Chondrocyte (in vitro differentiated cells): ENCODE measurements at regions not wholly inside any gene's neighbourhood (a gene's known extent, or its start where the extent isn't known, plus 50 kb on each side); places are given as distances from the start of the nearest gene placed in this dataset.

Experiments used
- DNase-seq: peaks from one replicate; pipeline ENCODE4 v3.0.0; 2021; ENCODE audit warnings: mixed read lengths, low spot score
- H3K27ac Mint-ChIP-seq: one replicate; pipeline ENCODE4 v1.8.0; 2021; ENCODE audit warnings: mild to moderate bottlenecking, moderate library complexity, mixed read lengths; ENCODE audit not compliant: unreplicated experiment
- H3K27me3 Mint-ChIP-seq: 2 replicates; pipeline ENCODE4 v1.8.0; 2021; ENCODE audit warnings: low read depth, mixed read lengths
- H3K36me3 Mint-ChIP-seq: 2 replicates; pipeline ENCODE4 v1.8.0; 2021; ENCODE audit warnings: low read depth, mixed read lengths
- H3K4me1 Mint-ChIP-seq: 2 replicates; pipeline ENCODE4 v1.8.0; 2021; ENCODE audit warnings: low read depth, mild to moderate bottlenecking, mixed read lengths
- H3K4me3 Mint-ChIP-seq: one replicate; pipeline ENCODE4 v1.8.0; 2021; ENCODE audit warnings: mild to moderate bottlenecking, moderate library complexity, mixed read lengths; ENCODE audit not compliant: unreplicated experiment
- H3K9me3 Mint-ChIP-seq: 2 replicates; pipeline ENCODE4 v1.8.0; 2021; ENCODE audit warnings: low read depth, mixed read lengths
- TF ChIP-seq, protein P1 (sequence below): fragments of 200-600 bp; sonication (generic); IDR thresholded peaks from 2 replicates; pipeline ENCODE4 v1.5.0; 2021; ENCODE audit warnings: antibody characterized with exemption, mild to moderate bottlenecking, moderate library complexity

DNA sequence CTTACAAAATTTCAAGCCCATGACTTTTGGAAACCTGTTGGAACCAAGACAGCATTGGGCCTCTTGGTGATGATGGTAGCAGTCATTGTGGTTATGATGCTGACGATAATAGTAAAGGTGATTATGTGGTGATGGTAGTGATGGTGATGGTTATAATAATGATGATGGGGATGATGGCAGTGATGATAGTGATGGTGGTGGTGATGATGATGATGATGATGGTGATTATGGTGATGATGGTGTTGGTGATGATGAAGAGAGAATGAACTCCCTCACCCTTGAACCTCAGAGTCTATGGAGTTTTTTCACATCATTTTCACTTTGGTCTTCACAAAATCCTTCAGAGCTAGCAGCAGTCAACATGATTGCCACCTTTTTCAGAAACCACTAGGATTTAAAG is 105.3 kb upstream of the ASIC2 start:
- H3K4me3 Mint-ChIP-seq: no peak overlapping the region
- DNase-seq: no peak
- H3K4me1 Mint-ChIP-seq: no peaks in the 10 kb centered on the region
- TF ChIP-seq, protein P1, sequence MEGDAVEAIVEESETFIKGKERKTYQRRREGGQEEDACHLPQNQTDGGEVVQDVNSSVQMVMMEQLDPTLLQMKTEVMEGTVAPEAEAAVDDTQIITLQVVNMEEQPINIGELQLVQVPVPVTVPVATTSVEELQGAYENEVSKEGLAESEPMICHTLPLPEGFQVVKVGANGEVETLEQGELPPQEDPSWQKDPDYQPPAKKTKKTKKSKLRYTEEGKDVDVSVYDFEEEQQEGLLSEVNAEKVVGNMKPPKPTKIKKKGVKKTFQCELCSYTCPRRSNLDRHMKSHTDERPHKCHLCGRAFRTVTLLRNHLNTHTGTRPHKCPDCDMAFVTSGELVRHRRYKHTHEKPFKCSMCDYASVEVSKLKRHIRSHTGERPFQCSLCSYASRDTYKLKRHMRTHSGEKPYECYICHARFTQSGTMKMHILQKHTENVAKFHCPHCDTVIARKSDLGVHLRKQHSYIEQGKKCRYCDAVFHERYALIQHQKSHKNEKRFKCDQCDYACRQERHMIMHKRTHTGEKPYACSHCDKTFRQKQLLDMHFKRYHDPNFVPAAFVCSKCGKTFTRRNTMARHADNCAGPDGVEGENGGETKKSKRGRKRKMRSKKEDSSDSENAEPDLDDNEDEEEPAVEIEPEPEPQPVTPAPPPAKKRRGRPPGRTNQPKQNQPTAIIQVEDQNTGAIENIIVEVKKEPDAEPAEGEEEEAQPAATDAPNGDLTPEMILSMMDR: no peak
- peaks cover 15% of the 10 kb centered on the region for H3K9me3 Mint-ChIP-seq
- no peaks in the 10 kb centered on the region for H3K36me3 Mint-ChIP-seq
- no peak overlapping the region for H3K27ac Mint-ChIP-seq
- H3K27me3 Mint-ChIP-seq: no peaks in the 10 kb centered on the region

DNA sequence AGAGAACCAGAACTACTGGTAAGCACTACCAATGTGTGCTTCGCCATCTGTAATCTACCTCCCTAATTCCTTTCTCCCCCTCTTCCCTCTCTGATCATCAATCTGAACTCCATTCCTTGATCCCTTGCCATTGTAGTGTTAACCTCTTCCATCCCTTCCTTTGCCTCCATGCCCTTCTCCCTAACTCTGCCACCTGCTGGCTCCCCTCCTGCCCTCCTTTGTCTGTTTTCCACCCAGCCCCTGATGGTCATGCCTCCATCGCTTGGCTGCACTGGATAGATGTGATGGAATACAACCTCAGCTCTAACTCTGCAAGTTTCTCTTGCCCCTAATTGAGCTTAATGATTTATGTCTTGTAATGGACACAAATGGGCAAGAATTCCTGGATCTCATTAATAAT is 108.2 kb upstream of the ASIC2 start:
- no peaks in the 10 kb centered on the region for H3K36me3 Mint-ChIP-seq
- no peak overlapping the region for H3K27ac Mint-ChIP-seq
- no peak overlapping the region for H3K4me3 Mint-ChIP-seq
- H3K9me3 Mint-ChIP-seq: peaks cover 12% of the 10 kb centered on the region
- no peak for DNase-seq
- no peaks in the 10 kb centered on the region for H3K27me3 Mint-ChIP-seq
- H3K4me1 Mint-ChIP-seq: no peaks in the 10 kb centered on the region
- TF ChIP-seq, protein P1: no peak

DNA sequence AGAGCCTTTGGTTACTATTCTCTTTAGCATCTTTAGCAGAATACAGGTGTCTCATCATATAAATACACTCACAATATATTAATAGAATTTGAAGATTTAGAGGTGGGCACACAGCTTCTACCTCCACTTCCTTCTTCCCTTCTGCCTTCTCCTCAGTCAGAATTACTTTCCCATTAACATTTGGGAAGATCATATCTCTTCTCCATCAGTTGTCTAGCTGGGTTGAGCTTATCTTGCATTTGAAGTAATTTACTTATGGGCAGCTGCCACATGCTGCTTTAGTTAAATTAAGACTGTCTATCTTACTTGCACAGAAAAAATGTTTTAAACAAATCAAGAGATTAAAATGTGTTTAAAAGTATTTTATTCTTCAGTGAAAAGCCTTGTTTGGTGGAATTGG is 110.1 kb upstream of the ASIC2 start:
- Mint-ChIP-seq H3K36me3 (no peaks in the 10 kb centered on the region), H3K4me3 (no peak overlapping the region), H3K27ac (no peak overlapping the region), H3K9me3 (peaks cover 11% of the 10 kb centered on the region), H3K27me3 (no peaks in the 10 kb centered on the region), H3K4me1 (no peaks in the 10 kb centered on the region)
- TF ChIP-seq, protein P1: no peak
- no peak for DNase-seq

DNA sequence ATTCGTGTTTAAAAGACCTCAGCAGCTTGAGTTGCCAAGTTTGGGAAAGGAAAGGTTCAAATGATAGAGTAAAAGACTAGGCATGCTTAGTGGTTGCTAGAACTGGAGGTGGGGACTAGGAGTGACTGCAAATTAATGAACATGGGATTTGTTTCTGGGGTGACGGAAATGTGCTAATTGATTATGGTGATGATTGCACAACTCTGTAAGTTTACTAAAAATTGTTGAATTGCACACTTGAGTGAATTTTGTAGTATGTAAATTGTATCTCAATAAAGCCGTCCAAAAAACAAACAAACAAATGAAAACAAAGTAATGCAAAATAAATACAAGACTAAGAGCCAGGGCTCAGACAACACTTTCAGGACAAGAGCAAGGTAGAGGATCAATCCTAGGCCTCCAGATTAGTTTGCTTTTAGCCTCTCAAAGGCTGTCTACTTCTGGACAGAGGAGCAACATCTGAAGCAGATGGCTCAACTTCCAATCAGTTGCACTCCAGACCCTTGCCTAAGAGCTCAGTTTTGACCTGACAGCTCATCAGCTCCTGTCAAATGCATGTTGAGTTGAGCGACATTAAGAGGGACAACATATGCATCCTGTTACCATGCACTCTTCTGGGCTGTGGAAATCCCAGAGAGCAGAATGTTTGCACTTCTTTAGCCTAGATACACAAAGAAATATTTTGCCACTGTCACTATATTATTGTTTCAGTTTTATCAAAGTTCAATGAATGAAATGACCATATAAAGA is 111.2 kb upstream of the ASIC2 start:
- Mint-ChIP-seq H3K9me3 (peaks cover 4% of the 10 kb centered on the region), H3K27ac (no peak overlapping the region), H3K36me3 (no peaks in the 10 kb centered on the region), H3K4me3 (no peak overlapping the region), H3K4me1 (no peaks in the 10 kb centered on the region), H3K27me3 (no peaks in the 10 kb centered on the region)
- no peak for DNase-seq
- TF ChIP-seq, protein P1: no peak

DNA sequence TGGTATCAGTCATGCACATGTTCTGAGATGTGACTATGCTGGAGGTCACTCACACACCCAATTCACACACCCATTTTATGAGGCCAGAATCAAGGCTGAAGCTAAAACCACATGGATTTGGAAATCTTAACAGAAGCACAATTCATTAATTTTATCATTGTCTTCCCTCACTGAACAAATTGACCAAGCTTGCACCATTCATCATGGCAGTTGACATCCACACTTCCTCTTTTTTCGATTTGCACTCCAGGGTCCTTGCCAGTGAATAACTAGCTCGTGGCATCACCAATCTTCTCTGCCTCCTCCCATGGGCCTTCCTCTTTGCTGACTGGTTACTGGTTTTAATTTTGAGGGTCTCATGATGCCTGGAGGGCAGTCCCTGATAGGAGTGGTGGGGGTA is 123.0 kb upstream of the ASIC2 start:
- TF ChIP-seq, protein P1: no peak
- Mint-ChIP-seq H3K36me3 (no peaks in the 10 kb centered on the region), H3K27me3 (no peaks in the 10 kb centered on the region), H3K27ac (no peak overlapping the region), H3K4me3 (no peak overlapping the region), H3K4me1 (no peaks in the 10 kb centered on the region), H3K9me3 (peaks cover 17% of the 10 kb centered on the region)
- no peak for DNase-seq
